ENCODE measurements at regions not wholly inside any gene's neighbourhood (a gene's known extent, or its start where the extent isn't known, plus 50 kb on each side); places are given as distances from the start of the nearest gene placed in this dataset.

GRCh38 chr16:79485020-79485419, 115.5 kb downstream of the MAF start:
- TF ChIP-seq GATA3 (IDR thresholded peaks at IDR 0.05; ENCODE audit: low read depth, low read length) (no peak), GATA2 (IDR thresholded peaks at IDR 0.05; ENCODE audit: low read depth, low read length) (no peak)
